GM18511 (cell line): ENCODE measurements at regions not wholly inside any gene's neighbourhood (a gene's known extent, or its start where the extent isn't known, plus 50 kb on each side); places are given as distances from the start of the nearest gene placed in this dataset.
"Not testable (repeated sequence)": the region's sequence is repeated elsewhere in the genome, so short reads cannot be mapped to it uniquely, and the experiment has no call there.

Source experiments
- ATAC-seq: cut with Tn5 transposase; IDR thresholded peaks from one replicate; pipeline ENCODE4 v1.9.1; 2021; ENCODE audit warnings: mild to moderate bottlenecking, moderate library complexity; ENCODE audit not compliant: unreplicated experiment

GRCh38 chr1:172717722-172718465 lies 59.0 kb downstream of the FASLG start:
- ATAC-seq: no peak

GRCh38 chr1:172719066-172719627 lies 60.2 kb downstream of the FASLG start:
- ATAC-seq: no peak

GRCh38 chr1:172719694-172720138 lies 60.8 kb downstream of the FASLG start:
- no peak for ATAC-seq

GRCh38 chr1:172720339-172720738 lies 61.4 kb downstream of the FASLG start:
- ATAC-seq: no peak

GRCh38 chr1:172723251-172723650 lies 64.3 kb downstream of the FASLG start:
- ATAC-seq: no peak

- no peak for ATAC-seq
Measured at GRCh38 chr1:172724232-172724631, 65.3 kb downstream of the FASLG start.

GRCh38 chr1:172724765-172725613 lies 66.1 kb downstream of the FASLG start:
- ATAC-seq: peak; percentile 96

GRCh38 chr1:172726740-172727139 lies 67.8 kb downstream of the FASLG start:
- no peak for ATAC-seq

- no peak for ATAC-seq
Measured at GRCh38 chr1:172727275-172727857, 68.5 kb downstream of the FASLG start.

GRCh38 chr1:172727956-172728603 lies 69.2 kb downstream of the FASLG start:
- ATAC-seq: no peak

GRCh38 chr1:172728705-172729104 lies 69.8 kb downstream of the FASLG start:
- not testable (repeated sequence) for ATAC-seq

GRCh38 chr1:172732427-172732826 lies 73.5 kb downstream of the FASLG start:
- ATAC-seq: no peak

- no peak for ATAC-seq
Measured at GRCh38 chr1:172733815-172734214, 74.9 kb downstream of the FASLG start.

- ATAC-seq: no peak
Measured at GRCh38 chr1:172738389-172738788, 79.5 kb downstream of the FASLG start.

GRCh38 chr1:172742599-172743500 lies 83.9 kb downstream of the FASLG start:
- no peak for ATAC-seq

GRCh38 chr1:172745014-172745413 lies 86.1 kb downstream of the FASLG start:
- peak; percentile 65 for ATAC-seq

- peak; percentile 89 for ATAC-seq
Measured at GRCh38 chr1:172746091-172746949, 87.4 kb downstream of the FASLG start.

- ATAC-seq: no peak
Measured at GRCh38 chr1:172748201-172748600, 89.3 kb downstream of the FASLG start.

GRCh38 chr1:172751683-172752082 lies 92.8 kb downstream of the FASLG start:
- ATAC-seq: no peak
